ENCODE measurements at regions not wholly inside any gene's neighbourhood (a gene's known extent, or its start where the extent isn't known, plus 50 kb on each side); places are given as distances from the start of the nearest gene placed in this dataset.

GRCh38 chr12:97946701-97947100 is 484.1 kb downstream of the RMST start:
- intact Hi-C loops (cut with DNase I; ENCODE audit: low total_unique reads): no loop called here
- TF ChIP-seq POLR2AphosphoS5 (IDR thresholded peaks at IDR 0.05) (no peak), EP300 (IDR thresholded peaks at IDR 0.05) (no peak), CTCF (IDR thresholded peaks at IDR 0.05) (no peak), POLR2A (IDR thresholded peaks at IDR 0.05) (no peak)
- Histone ChIP-seq H3K36me3 (no peaks in the 10 kb centered on the region), H3K4me1 (no peaks in the 10 kb centered on the region), H3K27me3 (no peaks in the 10 kb centered on the region), H3K4me3 (no peak overlapping the region), H3K27ac (no peak overlapping the region), H3K9me3 (peaks cover 0 to 18% (median 6%) of the 10 kb centered on the region in 4 donors)
- 74 to 93% (median 91%) methylated on average over 1 of the region's 1 CpG for WGBS, 5 donors
- DNase-seq: no peak

GRCh38 chr12:97948591-97948990 is 486.0 kb downstream of the RMST start:
- H3K36me3 ChIP-seq: no peaks in the 10 kb centered on the region
- 27 to 56% (median 44%) methylated on average over 2 of the region's 2 CpGs for WGBS, 5 donors

GRCh38 chr12:97951239-97951638 is 488.6 kb downstream of the RMST start:
- DNase-seq: no peak
- Histone ChIP-seq H3K36me3 (no peaks in the 10 kb centered on the region), H3K27ac (no peak overlapping the region), H3K4me1 (no peaks in the 10 kb centered on the region), H3K9me3 (peaks cover 0 to 18% (median 6%) of the 10 kb centered on the region in 4 donors), H3K4me3 (no peak overlapping the region), H3K27me3 (no peaks in the 10 kb centered on the region)
- intact Hi-C loops (cut with DNase I; ENCODE audit: low total_unique reads): no loop called here
- TF ChIP-seq EP300 (IDR thresholded peaks at IDR 0.05) (no peak), CTCF (IDR thresholded peaks at IDR 0.05) (no peak), POLR2AphosphoS5 (IDR thresholded peaks at IDR 0.05) (no peak)

More at GRCh38 chr12:97948591-97948990, 486.0 kb downstream of the RMST start:
- H3K4me1 ChIP-seq: no peaks in the 10 kb centered on the region
- no peak overlapping the region for H3K27ac ChIP-seq
- intact Hi-C loops (cut with DNase I; ENCODE audit: low total_unique reads): no loop called here
- no peaks in the 10 kb centered on the region for H3K27me3 ChIP-seq
- H3K9me3 ChIP-seq: peaks cover 0 to 18% (median 6%) of the 10 kb centered on the region in 4 donors
- H3K4me3 ChIP-seq: no peak overlapping the region
- no peak for DNase-seq
- TF ChIP-seq POLR2AphosphoS5 (IDR thresholded peaks at IDR 0.05) (no peak), EP300 (IDR thresholded peaks at IDR 0.05) (no peak), POLR2A (IDR thresholded peaks at IDR 0.05) (no peak), CTCF (IDR thresholded peaks at IDR 0.05) (no peak)

- H3K4me3 ChIP-seq: no peak overlapping the region
- no peaks in the 10 kb centered on the region for H3K4me1 ChIP-seq
- no peak for TF ChIP-seq EP300 (IDR thresholded peaks at IDR 0.05)
- no peak for TF ChIP-seq POLR2AphosphoS5 (IDR thresholded peaks at IDR 0.05)
- TF ChIP-seq POLR2A (IDR thresholded peaks at IDR 0.05): no peak
- no peak for TF ChIP-seq CTCF (IDR thresholded peaks at IDR 0.05)
- H3K36me3 ChIP-seq: no peaks in the 10 kb centered on the region
- DNase-seq: no peak
- intact Hi-C loops (cut with DNase I; ENCODE audit: low total_unique reads): no loop called here
- H3K27ac ChIP-seq: no peak overlapping the region
- H3K9me3 ChIP-seq: peaks cover 0 to 21% (median 6%) of the 10 kb centered on the region in 4 donors
- H3K27me3 ChIP-seq: no peaks in the 10 kb centered on the region
Measured at GRCh38 chr12:97951717-97952116, 489.1 kb downstream of the RMST start.

Data from stomach (tissue), 8 donors.